Spleen (tissue), 11 donors: ENCODE measurements at regions not wholly inside any gene's neighbourhood (a gene's known extent, or its start where the extent isn't known, plus 50 kb on each side); places are given as distances from the start of the nearest gene placed in this dataset.

ENCODE experiments used
- DNase-seq: peaks from one replicate; pipeline ENCODE4 v3.0.0-alpha.2; 2020
- H3K27ac ChIP-seq, 8 donors: fragments of 200-600 bp; sonication (generic) in 7 of 8; 1 replicate in 4 of 8; 2 replicates in 4 of 8; pipeline versions ENCODE4 v1.5.0 to v1.8.0; 2016 to 2021; ENCODE audit warnings: inconsistent platforms in 4 of 8, mild to moderate bottlenecking in 4 of 8, moderate library complexity in 1 of 8
- H3K27me3 ChIP-seq, 7 donors: fragments of 200-600 bp; sonication (generic) in 6 of 7; replicated peaks in 1 of 7; 1 replicate in 4 of 7; 2 replicates in 3 of 7; pipeline versions ENCODE4 v1.5.0 to v1.8.0; 2016 to 2021; ENCODE audit warnings: inconsistent platforms in 3 of 7, mild to moderate bottlenecking in 1 of 7
- H3K36me3 ChIP-seq, 6 donors: fragments of 200-600 bp; sonication (generic) in 5 of 6; 1 replicate in 4 of 6; 2 replicates in 2 of 6; pipeline versions ENCODE4 v1.5.0 to v1.8.0; 2016 to 2021; ENCODE audit warnings: inconsistent platforms in 2 of 6
- H3K4me1 ChIP-seq, 6 donors: fragments of 200-600 bp; sonication (generic) in 5 of 6; 1 replicate in 3 of 6; 2 replicates in 3 of 6; pipeline versions ENCODE4 v1.5.0 to v1.8.0; 2016 to 2021; ENCODE audit warnings: inconsistent platforms in 3 of 6
- H3K4me3 ChIP-seq, 8 donors: fragments of 200-600 bp; sonication (generic) in 7 of 8; 1 replicate in 4 of 8; 2 replicates in 4 of 8; pipeline versions ENCODE4 v1.5.0 to v1.8.0; 2016 to 2021; ENCODE audit warnings: inconsistent platforms in 4 of 8, mild to moderate bottlenecking in 4 of 8, moderate library complexity in 2 of 8
- H3K9me3 ChIP-seq, 8 donors: fragments of 200-600 bp; sonication (generic) in 7 of 8; 1 replicate in 4 of 8; 2 replicates in 4 of 8; pipeline versions ENCODE4 v1.5.0 to v1.8.0; 2016 to 2021; ENCODE audit warnings: inconsistent platforms in 4 of 8
- CTCF ChIP-seq, 11 experiments: fragments of 200-600 bp in 7 of 11; fragments of 450-650 bp in 4 of 11; sonication (generic) in 4 of 11; IDR thresholded peaks in 8 of 11; conservative IDR thresholded peaks in 3 of 11; 1 replicate in 7 of 11; 2 replicates in 4 of 11; pipeline versions ENCODE4 v1.4.0 to v1.8.0; 2016 to 2021; ENCODE audit warnings: antibody characterized with exemption in 11 of 11, inconsistent platforms in 4 of 11, mild to moderate bottlenecking in 1 of 11
- POLR2A ChIP-seq, 3 donors: fragments of 450-650 bp; IDR thresholded peaks; one replicate each; pipeline ENCODE4 v1.5.1; 2017; ENCODE audit warnings: antibody characterized with exemption in 3 of 3, mild to moderate bottlenecking in 1 of 3
- POLR2AphosphoS5 ChIP-seq, 3 donors: sonication (generic); formaldehyde crosslinking; IDR thresholded peaks; one replicate each; pipeline ENCODE4 v1.5.1; 2017; ENCODE audit warnings: antibody characterized with exemption in 3 of 3
- whole genome bisulfite sequencing, 5 donors: extraction: QIAGEN DNeasy Blood & Tissue Kit in 3 of 5; methylation state at CpG; one replicate each; pipeline versions ENCODE4 v1.1.5 to v1.1.7; 2013 to 2018; 5-methylcytosine and 5-hydroxymethylcytosine counted together
- intact Hi-C: fragments of 100-400 bp; cut with DNase I; formaldehyde crosslinking; loops from one replicate; pipeline ENCODE4 v1.15.0; 2023; ENCODE audit warnings: low total_unique reads
- donor health status: healthy with polysubstance abuse.
- donor health status: DM: no; HTN: no; CAD: no; lungs with moderate emphysema.
- donor health status: DM: no; HTN: no; CAD: no.
- donor health status: Bipolar disorder and iron deficiency.
- donor health status: healthy.
- donor health status: DM: no; HTN: no; CAD: no.
- donor health status: DM: yes; HTN: yes; CAD: no.

- Histone ChIP-seq H3K36me3 (no peaks in the 10 kb centered on the region), H3K27me3 (no peaks in the 10 kb centered on the region), H3K4me1 (no peaks in the 10 kb centered on the region), H3K4me3 (no peak overlapping the region), H3K27ac (no peak overlapping the region), H3K9me3 (peaks cover 0 to 29% (median 12%) of the 10 kb centered on the region in 8 donors)
- DNase-seq: no peak
- TF ChIP-seq POLR2A (IDR thresholded peaks at IDR 0.05) (no peak), POLR2AphosphoS5 (IDR thresholded peaks at IDR 0.05) (no peak), CTCF (IDR thresholded peaks at IDR 0.05 in 8 of 11, conservative IDR thresholded peaks at IDR 0.05 in 3 of 11) (no peak)
- intact Hi-C loops: no loop called here
- 82 to 96% (median 86%) methylated on average over 4 to 5 of the region's 5 CpGs for WGBS, 5 donors
Measured at GRCh38 chr11:109221190-109221589, 200.8 kb upstream of the C11orf87 start.

DNA sequence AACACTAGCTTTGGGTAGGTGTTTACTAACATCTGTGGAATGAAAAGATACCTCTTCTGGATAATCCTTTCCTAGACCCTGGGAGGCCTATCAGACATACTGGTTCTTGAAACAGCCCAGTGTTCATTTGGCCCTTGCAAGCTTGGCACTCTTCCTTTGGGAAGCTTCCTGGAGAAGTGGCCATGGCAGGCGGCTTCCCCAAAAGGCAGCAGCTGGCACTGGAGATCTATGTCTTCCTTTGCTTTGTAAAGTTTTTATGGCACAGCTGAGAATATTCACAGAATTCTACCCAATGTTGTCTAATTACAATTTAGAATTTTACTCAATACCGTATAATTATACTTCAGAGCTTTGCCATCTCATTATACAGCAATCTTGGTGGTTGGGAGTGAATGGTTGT, 199.2 kb upstream of the C11orf87 start:
- TF ChIP-seq CTCF (IDR thresholded peaks at IDR 0.05 in 8 of 11, conservative IDR thresholded peaks at IDR 0.05 in 3 of 11) (no peak), POLR2A (IDR thresholded peaks at IDR 0.05) (no peak), POLR2AphosphoS5 (IDR thresholded peaks at IDR 0.05) (no peak)
- no peaks in the 10 kb centered on the region for H3K4me1 ChIP-seq
- no peaks in the 10 kb centered on the region for H3K36me3 ChIP-seq
- peaks cover 0 to 23% (median 3%) of the 10 kb centered on the region in 8 donors for H3K9me3 ChIP-seq
- no peak for DNase-seq
- no peak overlapping the region for H3K27ac ChIP-seq
- no peak overlapping the region for H3K4me3 ChIP-seq
- H3K27me3 ChIP-seq: no peaks in the 10 kb centered on the region
- WGBS, 5 donors: 82 to 94% (median 88%) methylated on average over 2 of the region's 2 CpGs
- intact Hi-C loops: no loop called here

DNA sequence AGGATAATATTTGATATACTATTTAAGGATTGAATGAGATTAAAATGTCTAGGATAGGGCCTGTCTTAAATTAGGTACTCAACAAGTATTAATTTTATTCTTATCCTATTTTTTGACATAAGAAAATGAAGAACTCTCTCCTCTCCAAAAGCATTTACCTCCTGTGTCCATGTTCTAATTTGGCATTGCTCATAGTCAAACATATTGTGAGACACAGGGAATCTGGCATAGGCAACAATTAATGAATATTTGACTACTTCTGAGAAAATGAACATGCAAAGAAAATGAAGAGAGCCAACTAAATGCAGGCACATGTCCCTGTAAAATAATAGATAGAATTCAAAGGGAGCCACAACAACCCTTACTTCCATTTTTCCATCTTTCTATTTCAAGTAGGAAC, 198.5 kb upstream of the C11orf87 start:
- no peaks in the 10 kb centered on the region for H3K27me3 ChIP-seq
- intact Hi-C loops: no loop called here
- H3K36me3 ChIP-seq: no peaks in the 10 kb centered on the region
- TF ChIP-seq POLR2AphosphoS5 (IDR thresholded peaks at IDR 0.05) (no peak), CTCF (IDR thresholded peaks at IDR 0.05 in 8 of 11, conservative IDR thresholded peaks at IDR 0.05 in 3 of 11) (no peak), POLR2A (IDR thresholded peaks at IDR 0.05) (no peak)
- no peak overlapping the region for H3K4me3 ChIP-seq
- H3K9me3 ChIP-seq: peaks cover 0 to 23% (median 3%) of the 10 kb centered on the region in 8 donors
- no peak for DNase-seq
- H3K4me1 ChIP-seq: no peaks in the 10 kb centered on the region
- H3K27ac ChIP-seq: no peak overlapping the region

DNA sequence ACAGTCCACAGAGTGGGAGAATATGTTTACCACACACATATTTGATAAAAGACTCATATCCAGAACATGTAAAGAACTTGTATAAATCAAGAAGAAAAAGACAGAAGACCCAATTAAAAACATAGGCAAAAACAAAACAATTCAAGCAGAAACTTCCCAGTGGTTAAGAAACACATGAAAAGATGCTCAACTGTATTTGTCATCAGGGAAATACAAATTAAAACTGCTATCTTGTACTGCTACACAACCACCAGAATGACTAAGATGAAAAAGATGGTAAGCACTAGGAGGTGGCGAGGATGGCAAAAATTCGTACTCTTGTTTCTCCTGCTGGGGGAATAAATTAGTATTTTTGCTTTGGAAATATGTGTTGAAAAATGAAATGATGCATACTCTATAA, 192.3 kb upstream of the C11orf87 start:
- H3K4me1 ChIP-seq: no peaks in the 10 kb centered on the region
- H3K4me3 ChIP-seq: no peak overlapping the region
- TF ChIP-seq POLR2A (IDR thresholded peaks at IDR 0.05) (no peak), POLR2AphosphoS5 (IDR thresholded peaks at IDR 0.05) (no peak), CTCF (IDR thresholded peaks at IDR 0.05 in 8 of 11, conservative IDR thresholded peaks at IDR 0.05 in 3 of 11) (no peak)
- H3K36me3 ChIP-seq: no peaks in the 10 kb centered on the region
- H3K27ac ChIP-seq: no peak overlapping the region
- intact Hi-C loops: no loop called here
- H3K27me3 ChIP-seq: no peaks in the 10 kb centered on the region
- 82 to 94% (median 86%) methylated on average over 2 of the region's 2 CpGs for WGBS, 5 donors
- DNase-seq: no peak
- peaks cover 0 to 5% (median 0%) of the 10 kb centered on the region in 8 donors for H3K9me3 ChIP-seq
